ENCODE measurements at regions not wholly inside any gene's neighbourhood (a gene's known extent, or its start where the extent isn't known, plus 50 kb on each side); places are given as distances from the start of the nearest gene placed in this dataset.
A peak's percentile ranks its signal among the peaks of the same experiment; 100 is the strongest.

- no peak for DNase-seq (ENCODE audit: low read depth)
These were observed 462.9 kb downstream of the COG6 start for GRCh38 chr13:40118337-40118736.

GRCh38 chr13:40119852-40120251 is 464.4 kb downstream of the COG6 start:
- DNase-seq (ENCODE audit: low read depth), result no peak

GRCh38 chr13:40120288-40120687 is 464.8 kb downstream of the COG6 start:
- DNase-seq (ENCODE audit: low read depth), result peak; percentile 64

- DNase-seq (ENCODE audit: low read depth), result peak; percentile 61
These were observed 465.3 kb downstream of the COG6 start for GRCh38 chr13:40120781-40121180.

- DNase-seq (ENCODE audit: low read depth), result no peak
These were observed 466.3 kb downstream of the COG6 start for GRCh38 chr13:40121722-40122121.

- DNase-seq (ENCODE audit: low read depth), result no peak
These were observed 468.6 kb downstream of the COG6 start for GRCh38 chr13:40123962-40124632.

GRCh38 chr13:40124633-40125015 is 469.2 kb downstream of the COG6 start:
- no peak for DNase-seq (ENCODE audit: low read depth)

- DNase-seq (ENCODE audit: low read depth), result no peak
These were observed 469.9 kb downstream of the COG6 start for GRCh38 chr13:40125336-40125735.

GRCh38 chr13:40126306-40127085 is 471.0 kb downstream of the COG6 start:
- DNase-seq (ENCODE audit: low read depth), result no peak

GRCh38 chr13:40127476-40127875 is 472.0 kb downstream of the COG6 start:
- no peak for DNase-seq (ENCODE audit: low read depth)

GRCh38 chr13:40127925-40128324 is 472.5 kb downstream of the COG6 start:
- no peak for DNase-seq (ENCODE audit: low read depth)

- DNase-seq (ENCODE audit: low read depth), result no peak
These were observed 474.0 kb downstream of the COG6 start for GRCh38 chr13:40129467-40129866.

GRCh38 chr13:40130871-40131636 is 475.6 kb downstream of the COG6 start:
- no peak for DNase-seq (ENCODE audit: low read depth)

GRCh38 chr13:40132249-40132648 is 476.8 kb downstream of the COG6 start:
- DNase-seq (ENCODE audit: low read depth), result no peak

GRCh38 chr13:40136896-40137295 is 481.4 kb downstream of the COG6 start:
- DNase-seq (ENCODE audit: low read depth), result no peak

GRCh38 chr13:40137400-40137799 is 481.9 kb downstream of the COG6 start:
- no peak for DNase-seq (ENCODE audit: low read depth)

- no peak for DNase-seq (ENCODE audit: low read depth)
These were observed 484.5 kb downstream of the COG6 start for GRCh38 chr13:40139896-40140520.

- DNase-seq (ENCODE audit: low read depth), result no peak
These were observed 486.5 kb downstream of the COG6 start for GRCh38 chr13:40141859-40142555.

GRCh38 chr13:40143106-40143505 is 487.6 kb downstream of the COG6 start:
- DNase-seq (ENCODE audit: low read depth), result no peak

GRCh38 chr13:40143559-40143958 is 488.1 kb downstream of the COG6 start:
- DNase-seq (ENCODE audit: low read depth), result no peak

- no peak for DNase-seq (ENCODE audit: low read depth)
These were observed 489.7 kb downstream of the COG6 start for GRCh38 chr13:40145139-40145538.

- DNase-seq (ENCODE audit: low read depth), result no peak
These were observed 490.6 kb downstream of the COG6 start for GRCh38 chr13:40146063-40146462.
